Activated naive CD4-positive, alpha-beta T cell treated with anti-CD3 and anti-CD28 coated beads, Interleukin-2, amount 10 ng/mL, durations not matched to agents 7 days and 5 days (primary cell): ENCODE measurements at regions not wholly inside any gene's neighbourhood (a gene's known extent, or its start where the extent isn't known, plus 50 kb on each side); places are given as distances from the start of the nearest gene placed in this dataset.
"Not testable (repeated sequence)": the region's sequence is repeated elsewhere in the genome, so short reads cannot be mapped to it uniquely, and the experiment has no call there.

Experiments
- CTCF ChIA-PET: fragments of 350-600 bp; sonication (Branson Sonifier 250); formaldehyde crosslinking; loops from one replicate; lab custom pipeline; 2021; ENCODE audit warnings: antibody characterized with exemption; lab: Charles Lee
- DNase-seq: peaks from one replicate; pipeline ENCODE4 v3.0.0-alpha.2; 2020
- H3K27ac Mint-ChIP-seq: one replicate; pipeline ENCODE4 v1.8.0; 2021; ENCODE audit warnings: mild to moderate bottlenecking, moderate library complexity, mixed read lengths
- H3K27me3 Mint-ChIP-seq: one replicate; pipeline ENCODE4 v1.8.0; 2021; ENCODE audit warnings: mild to moderate bottlenecking, mixed read lengths
- H3K36me3 Mint-ChIP-seq: one replicate; pipeline ENCODE4 v1.8.0; 2021; ENCODE audit warnings: mixed read lengths
- H3K4me1 Mint-ChIP-seq: one replicate; pipeline ENCODE4 v1.8.0; 2021; ENCODE audit warnings: mixed read lengths
- H3K4me3 Mint-ChIP-seq: one replicate; pipeline ENCODE4 v1.8.0; 2021; ENCODE audit warnings: mild to moderate bottlenecking, moderate library complexity, mixed read lengths
- H3K9me3 Mint-ChIP-seq: one replicate; pipeline ENCODE4 v1.8.0; 2021; ENCODE audit warnings: mixed read lengths

- CTCF ChIA-PET, H3K4me3 Mint-ChIP-seq, H3K27ac Mint-ChIP-seq, H3K9me3 Mint-ChIP-seq, H3K4me1 Mint-ChIP-seq, H3K36me3 Mint-ChIP-seq, DNase-seq: not testable (repeated sequence)
- H3K27me3 Mint-ChIP-seq: peaks cover 13% of the 10 kb centered on the region
Observed at GRCh38 chr2:201946746-201947145, 86.9 kb upstream of the FZD7 start.

DNA sequence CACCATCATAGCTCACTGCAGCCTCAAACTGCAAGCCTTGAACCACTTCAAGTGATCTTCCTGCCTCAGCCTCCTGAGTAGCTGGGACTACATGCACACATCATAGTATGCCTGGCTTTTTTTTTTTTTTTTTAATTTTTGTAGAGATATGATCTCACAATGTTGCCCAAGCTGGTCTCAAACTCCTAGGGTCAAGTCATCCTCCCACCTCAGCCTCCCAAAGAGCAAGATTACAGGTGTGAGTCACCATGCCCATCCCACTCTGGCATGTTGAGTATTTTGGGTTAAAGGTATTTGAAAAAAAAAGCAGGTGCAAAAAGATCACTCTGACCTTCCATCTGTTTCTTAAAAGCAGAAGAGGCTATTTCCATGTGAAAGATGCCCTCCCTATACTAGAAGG, 86.4 kb upstream of the FZD7 start:
- no peak overlapping the region for H3K4me3 Mint-ChIP-seq
- H3K9me3 Mint-ChIP-seq: no peaks in the 10 kb centered on the region
- CTCF ChIA-PET: no interaction called here
- no peaks in the 10 kb centered on the region for H3K4me1 Mint-ChIP-seq
- no peak for DNase-seq
- H3K27ac Mint-ChIP-seq: no peak overlapping the region
- H3K36me3 Mint-ChIP-seq: no peaks in the 10 kb centered on the region
- H3K27me3 Mint-ChIP-seq: peaks cover 13% of the 10 kb centered on the region

- H3K4me1 Mint-ChIP-seq: no peaks in the 10 kb centered on the region
- CTCF ChIA-PET: no interaction called here
- H3K27me3 Mint-ChIP-seq: peaks cover 18% of the 10 kb centered on the region
- no peaks in the 10 kb centered on the region for H3K9me3 Mint-ChIP-seq
- H3K4me3 Mint-ChIP-seq: no peak overlapping the region
- H3K36me3 Mint-ChIP-seq: no peaks in the 10 kb centered on the region
- no peak overlapping the region for H3K27ac Mint-ChIP-seq
- DNase-seq: no peak
Observed at GRCh38 chr2:201949181-201949926, 84.3 kb upstream of the FZD7 start.

DNA sequence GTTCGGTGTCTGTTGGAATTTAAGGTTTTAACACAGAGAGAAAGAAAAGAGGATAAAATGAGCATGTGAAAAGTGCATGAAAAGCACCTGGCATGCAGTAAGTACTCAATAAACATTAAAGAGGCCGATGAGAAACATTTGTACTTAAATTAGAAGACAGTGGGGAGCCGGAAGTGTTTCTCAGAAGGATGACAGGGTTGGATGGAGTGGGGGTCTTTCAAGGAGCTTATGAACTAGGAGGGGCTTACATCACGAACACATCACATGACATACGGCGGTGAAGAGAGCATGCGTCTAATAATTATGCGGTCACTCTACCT, 83.8 kb upstream of the FZD7 start:
- H3K4me3 Mint-ChIP-seq: no peak overlapping the region
- no peaks in the 10 kb centered on the region for H3K36me3 Mint-ChIP-seq
- H3K27me3 Mint-ChIP-seq: peaks cover 18% of the 10 kb centered on the region
- no peak overlapping the region for H3K27ac Mint-ChIP-seq
- CTCF ChIA-PET: no interaction called here
- H3K4me1 Mint-ChIP-seq: no peaks in the 10 kb centered on the region
- DNase-seq: no peak
- H3K9me3 Mint-ChIP-seq: no peaks in the 10 kb centered on the region

DNA sequence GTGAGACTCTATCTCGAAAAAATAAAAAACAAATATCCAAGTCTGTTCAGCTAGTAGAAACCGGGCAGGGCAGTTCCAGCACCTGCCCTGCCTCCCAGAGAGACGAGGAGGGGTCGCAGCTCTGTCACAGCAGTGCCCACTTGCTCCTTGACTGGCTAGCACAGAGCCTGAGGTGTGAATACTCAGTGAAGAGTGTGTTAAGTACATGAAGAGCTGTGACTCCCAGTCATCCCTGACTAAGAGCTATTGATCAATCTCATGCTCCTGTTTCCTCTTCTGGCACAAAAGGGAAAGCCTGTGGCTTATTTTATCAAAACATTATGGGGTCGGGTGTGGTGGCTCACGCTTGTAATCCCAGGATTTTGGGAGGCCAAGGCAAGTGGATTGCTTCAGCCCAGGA, 83.0 kb upstream of the FZD7 start:
- H3K27ac Mint-ChIP-seq: no peak overlapping the region
- CTCF ChIA-PET: no interaction called here
- H3K4me1 Mint-ChIP-seq: no peaks in the 10 kb centered on the region
- peaks cover 16% of the 10 kb centered on the region for H3K27me3 Mint-ChIP-seq
- DNase-seq: no peak
- H3K36me3 Mint-ChIP-seq: no peaks in the 10 kb centered on the region
- H3K4me3 Mint-ChIP-seq: no peak overlapping the region
- no peaks in the 10 kb centered on the region for H3K9me3 Mint-ChIP-seq

DNA sequence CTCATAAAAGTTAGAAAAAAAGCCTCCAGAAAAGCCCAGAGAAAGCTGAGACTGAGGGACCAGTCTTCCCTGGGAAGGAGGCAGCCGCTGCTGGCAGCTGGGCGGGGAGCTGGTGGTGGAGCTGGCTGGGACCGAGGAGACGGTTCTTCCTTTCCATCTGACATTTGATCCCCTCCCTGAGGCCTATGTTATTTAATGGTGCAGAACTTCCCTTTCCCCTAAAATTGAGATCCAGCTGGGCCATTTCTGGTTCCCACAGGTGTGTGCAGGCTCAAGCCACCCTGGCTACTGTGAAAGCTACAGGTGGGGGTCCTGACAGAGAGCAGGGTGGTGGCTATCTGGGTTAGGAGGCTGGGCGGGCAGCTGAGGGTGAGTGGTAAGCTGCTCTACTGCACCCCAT, 81.5 kb upstream of the FZD7 start:
- no peaks in the 10 kb centered on the region for H3K36me3 Mint-ChIP-seq
- CTCF ChIA-PET: no interaction called here

GRCh38 chr2:201953396-201953795, 80.3 kb upstream of the FZD7 start:
- Mint-ChIP-seq H3K27ac (no peak overlapping the region), H3K4me3 (no peak overlapping the region), H3K9me3 (no peaks in the 10 kb centered on the region), H3K27me3 (peaks cover 24% of the 10 kb centered on the region), H3K36me3 (no peaks in the 10 kb centered on the region), H3K4me1 (no peaks in the 10 kb centered on the region)
- no peak for DNase-seq
- CTCF ChIA-PET: no interaction called here

More for the DNA sequence above, 81.5 kb upstream of the FZD7 start:
- no peak overlapping the region for H3K4me3 Mint-ChIP-seq
- peaks cover 24% of the 10 kb centered on the region for H3K27me3 Mint-ChIP-seq
- DNase-seq: no peak
- no peak overlapping the region for H3K27ac Mint-ChIP-seq
- no peaks in the 10 kb centered on the region for H3K9me3 Mint-ChIP-seq
- H3K4me1 Mint-ChIP-seq: no peaks in the 10 kb centered on the region

DNA sequence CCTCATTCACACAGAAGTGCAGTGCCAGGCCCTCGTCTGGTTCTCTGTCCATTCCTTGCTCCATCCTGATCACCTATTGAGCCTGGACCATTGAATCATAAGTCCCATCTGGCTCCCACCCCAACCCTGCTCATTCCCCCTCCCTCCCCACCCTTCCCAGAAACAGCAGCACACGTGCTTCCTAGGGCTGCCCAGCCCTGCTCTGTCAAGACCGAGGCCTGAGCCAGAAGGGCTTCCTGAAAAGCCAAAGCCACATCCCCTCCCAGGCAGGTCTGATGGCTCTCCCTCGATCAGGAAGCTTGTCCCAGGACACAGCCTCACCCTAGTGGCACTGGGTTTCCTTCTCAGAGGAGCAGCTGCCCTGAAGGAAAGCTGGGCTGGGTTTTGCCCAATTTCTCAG, 79.8 kb upstream of the FZD7 start:
- Mint-ChIP-seq H3K27me3 (peaks cover 24% of the 10 kb centered on the region), H3K4me3 (no peak overlapping the region), H3K4me1 (no peaks in the 10 kb centered on the region), H3K36me3 (no peaks in the 10 kb centered on the region), H3K9me3 (no peaks in the 10 kb centered on the region), H3K27ac (no peak overlapping the region)
- CTCF ChIA-PET: no interaction called here
- no peak for DNase-seq

DNA sequence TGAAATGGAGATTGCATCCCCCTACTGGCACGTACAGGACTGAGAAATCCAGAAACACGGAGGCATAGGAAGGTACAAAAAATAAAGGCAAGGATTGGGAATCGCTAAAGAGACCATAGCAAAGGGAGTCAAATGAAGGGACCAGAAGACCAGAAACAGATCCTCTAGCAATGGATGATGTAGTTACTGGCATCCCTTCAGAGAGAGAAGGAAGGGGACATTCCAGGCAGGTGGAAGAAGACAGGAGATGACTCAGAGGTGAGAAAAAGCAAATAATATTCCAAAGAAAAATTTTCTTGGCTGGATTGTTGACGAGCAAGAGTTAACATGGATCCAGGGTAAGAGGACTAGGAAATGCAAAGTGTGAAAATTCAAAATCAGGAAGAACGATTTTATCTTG, 78.4 kb upstream of the FZD7 start:
- Mint-ChIP-seq H3K4me3 (no peak overlapping the region), H3K27ac (no peak overlapping the region), H3K4me1 (no peaks in the 10 kb centered on the region), H3K36me3 (no peaks in the 10 kb centered on the region), H3K27me3 (peaks cover 20% of the 10 kb centered on the region), H3K9me3 (no peaks in the 10 kb centered on the region)
- DNase-seq: no peak
- CTCF ChIA-PET: interaction anchor here (0.7 kb wide), 1 partner anchor 20 kb away, joined by 3 read pairs; no protein-coding TSS in a partner anchor

DNA sequence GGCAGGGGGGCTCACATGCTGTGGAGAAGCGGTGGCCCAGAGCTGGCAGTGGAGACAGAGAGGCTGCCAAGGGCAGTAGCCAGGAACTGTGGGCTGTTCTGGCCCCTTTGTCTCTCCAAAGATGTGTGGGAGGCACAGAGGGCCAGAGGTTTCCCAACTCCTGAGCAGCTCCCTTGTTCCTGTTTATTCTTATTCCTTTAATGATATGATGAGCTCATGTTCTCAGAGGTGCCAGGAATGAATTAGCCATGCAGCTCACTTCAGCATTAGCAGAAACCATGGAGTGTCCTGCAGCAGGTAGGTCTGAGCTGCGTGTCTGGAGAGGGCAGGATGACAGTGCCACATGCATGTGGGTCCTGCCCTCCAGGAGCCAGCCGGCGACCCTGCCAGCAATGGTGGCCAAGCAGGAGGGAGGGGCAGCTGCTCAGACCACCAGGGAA, 77.9 kb upstream of the FZD7 start:
- Mint-ChIP-seq H3K9me3 (no peaks in the 10 kb centered on the region), H3K27me3 (peaks cover 23% of the 10 kb centered on the region), H3K27ac (no peak overlapping the region), H3K4me3 (no peak overlapping the region), H3K4me1 (no peaks in the 10 kb centered on the region), H3K36me3 (no peaks in the 10 kb centered on the region)
- CTCF ChIA-PET: no interaction called here
- DNase-seq: no peak

DNA sequence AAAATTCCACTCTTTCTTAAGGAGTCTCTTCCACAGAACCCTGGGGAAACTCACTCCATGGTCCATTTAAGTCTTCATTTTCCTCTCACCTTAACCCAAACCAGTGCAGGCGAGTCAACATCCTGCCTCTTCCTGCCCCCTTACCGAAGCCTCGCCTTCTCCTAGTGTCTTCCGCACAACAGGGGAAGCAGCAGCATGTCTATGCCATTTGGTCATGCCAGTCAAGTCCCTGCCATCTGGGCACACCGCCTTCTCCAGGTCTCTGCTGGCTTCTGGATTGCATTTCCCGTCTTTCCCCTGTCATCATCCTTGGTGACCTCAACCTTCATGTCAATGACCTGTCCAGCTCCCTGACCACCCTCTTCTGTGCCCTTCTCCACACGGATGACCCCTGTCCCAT, 77.3 kb upstream of the FZD7 start:
- Mint-ChIP-seq H3K4me1 (no peaks in the 10 kb centered on the region), H3K27ac (no peak overlapping the region), H3K27me3 (peaks cover 23% of the 10 kb centered on the region), H3K4me3 (no peak overlapping the region), H3K9me3 (no peaks in the 10 kb centered on the region), H3K36me3 (no peaks in the 10 kb centered on the region)
- no peak for DNase-seq
- CTCF ChIA-PET: no interaction called here

DNA sequence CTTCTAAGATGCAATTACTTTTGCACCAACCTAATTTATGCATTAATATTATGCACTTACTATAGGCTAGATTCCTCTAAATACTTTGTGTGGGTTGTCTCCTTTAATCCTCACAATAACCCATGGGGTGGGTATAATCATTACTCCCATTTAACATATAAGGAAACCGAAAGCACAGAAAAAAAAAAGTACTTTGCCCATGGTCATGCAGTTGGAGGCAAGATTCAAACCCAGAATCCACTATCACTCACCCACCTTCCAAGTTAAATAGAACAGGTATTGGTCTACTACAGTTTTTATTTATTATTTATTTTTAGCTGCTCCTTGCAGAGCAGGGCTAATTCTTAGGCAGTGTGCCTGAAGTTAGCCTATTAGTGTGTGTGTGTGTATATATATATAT, 76.6 kb upstream of the FZD7 start:
- DNase-seq: no peak
- CTCF ChIA-PET: no interaction called here
- Mint-ChIP-seq H3K4me3 (no peak overlapping the region), H3K27ac (no peak overlapping the region), H3K36me3 (no peaks in the 10 kb centered on the region), H3K4me1 (no peaks in the 10 kb centered on the region), H3K9me3 (no peaks in the 10 kb centered on the region), H3K27me3 (peaks cover 23% of the 10 kb centered on the region)

GRCh38 chr2:201959198-201959597, 74.5 kb upstream of the FZD7 start:
- CTCF ChIA-PET: no interaction called here
- Mint-ChIP-seq H3K4me1 (no peaks in the 10 kb centered on the region), H3K27me3 (peaks cover 18% of the 10 kb centered on the region), H3K4me3 (no peak overlapping the region), H3K36me3 (no peaks in the 10 kb centered on the region), H3K27ac (no peak overlapping the region), H3K9me3 (no peaks in the 10 kb centered on the region)
- DNase-seq: no peak

DNA sequence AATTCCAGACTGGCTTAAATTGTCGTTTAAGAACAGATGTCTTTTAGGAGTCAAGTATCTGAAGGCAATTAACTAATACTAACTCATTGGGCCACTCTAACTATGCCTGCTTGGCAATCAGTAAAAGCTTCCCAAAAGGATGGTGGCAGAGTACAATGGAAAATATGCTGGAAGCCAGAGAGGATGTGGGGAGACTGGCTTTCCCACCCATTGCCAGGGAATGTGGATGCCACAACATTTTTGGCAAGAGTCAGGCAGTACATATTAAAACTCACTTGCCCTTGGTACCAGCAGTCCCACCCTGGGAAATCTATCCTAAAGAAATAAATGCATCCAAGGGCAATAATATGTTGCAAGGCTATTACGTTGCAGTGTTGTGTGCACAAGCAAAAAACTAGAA, 74.0 kb upstream of the FZD7 start:
- peaks cover 18% of the 10 kb centered on the region for H3K27me3 Mint-ChIP-seq
- no peak overlapping the region for H3K27ac Mint-ChIP-seq
- H3K9me3 Mint-ChIP-seq: no peaks in the 10 kb centered on the region
- no peak overlapping the region for H3K4me3 Mint-ChIP-seq
- H3K4me1 Mint-ChIP-seq: peaks cover 4% of the 10 kb centered on the region
- DNase-seq: no peak
- H3K36me3 Mint-ChIP-seq: no peaks in the 10 kb centered on the region
- CTCF ChIA-PET: no interaction called here

DNA sequence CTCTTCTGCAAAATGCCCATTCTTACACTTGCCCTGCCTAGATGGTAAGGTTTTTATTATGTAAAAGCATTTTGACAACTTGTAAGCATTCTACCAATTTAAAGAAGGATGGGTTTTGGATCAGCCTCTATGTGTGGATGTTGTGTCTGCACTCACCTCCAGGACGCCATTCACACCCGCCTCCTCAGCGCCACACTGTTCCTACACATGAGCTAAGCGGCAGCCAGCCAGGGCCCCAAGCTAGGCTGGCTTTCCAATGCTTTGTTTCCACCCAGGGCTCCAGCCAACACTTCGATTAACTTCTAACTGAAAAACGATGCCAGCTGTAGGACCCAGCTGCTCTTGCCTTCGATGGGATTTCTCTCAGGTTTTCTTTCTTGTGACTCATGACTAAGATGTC, 73.3 kb upstream of the FZD7 start:
- Mint-ChIP-seq H3K36me3 (no peaks in the 10 kb centered on the region), H3K4me1 (peaks cover 4% of the 10 kb centered on the region), H3K27me3 (peaks cover 18% of the 10 kb centered on the region), H3K9me3 (no peaks in the 10 kb centered on the region), H3K4me3 (no peak overlapping the region), H3K27ac (no peak overlapping the region)
- CTCF ChIA-PET: no interaction called here
- no peak for DNase-seq

GRCh38 chr2:201961401-201961800, 72.3 kb upstream of the FZD7 start:
- CTCF ChIA-PET: no interaction called here
- Mint-ChIP-seq H3K27ac (no peak overlapping the region), H3K27me3 (peaks cover 9% of the 10 kb centered on the region), H3K9me3 (no peaks in the 10 kb centered on the region), H3K4me1 (peaks cover 4% of the 10 kb centered on the region), H3K36me3 (no peaks in the 10 kb centered on the region), H3K4me3 (no peak overlapping the region)
- DNase-seq: no peak
